Coronary artery (tissue), 2 donors: ENCODE measurements at regions not wholly inside any gene's neighbourhood (a gene's known extent, or its start where the extent isn't known, plus 50 kb on each side); places are given as distances from the start of the nearest gene placed in this dataset.

Source experiments
- DNase-seq: peaks from one replicate; pipeline ENCODE4 v3.0.0-alpha.2; 2017; ENCODE audit warnings: low spot score
- H3K27ac ChIP-seq, 2 donors: fragments of 200-600 bp; sonication (generic); one replicate each; pipeline ENCODE4 v1.5.1; 2016 to 2019
- H3K4me3 ChIP-seq: fragments of 200-600 bp; sonication (generic); 2 replicates; pipeline ENCODE4 v1.5.1; 2016; ENCODE audit warnings: mild to moderate bottlenecking, moderate library complexity
- TF ChIP-seq, protein P1 (sequence below): fragments of 200-600 bp; sonication (generic); IDR thresholded peaks from one replicate; pipeline ENCODE4 v1.5.1; 2019; ENCODE audit warnings: antibody characterized with exemption

- TF ChIP-seq, protein P1, sequence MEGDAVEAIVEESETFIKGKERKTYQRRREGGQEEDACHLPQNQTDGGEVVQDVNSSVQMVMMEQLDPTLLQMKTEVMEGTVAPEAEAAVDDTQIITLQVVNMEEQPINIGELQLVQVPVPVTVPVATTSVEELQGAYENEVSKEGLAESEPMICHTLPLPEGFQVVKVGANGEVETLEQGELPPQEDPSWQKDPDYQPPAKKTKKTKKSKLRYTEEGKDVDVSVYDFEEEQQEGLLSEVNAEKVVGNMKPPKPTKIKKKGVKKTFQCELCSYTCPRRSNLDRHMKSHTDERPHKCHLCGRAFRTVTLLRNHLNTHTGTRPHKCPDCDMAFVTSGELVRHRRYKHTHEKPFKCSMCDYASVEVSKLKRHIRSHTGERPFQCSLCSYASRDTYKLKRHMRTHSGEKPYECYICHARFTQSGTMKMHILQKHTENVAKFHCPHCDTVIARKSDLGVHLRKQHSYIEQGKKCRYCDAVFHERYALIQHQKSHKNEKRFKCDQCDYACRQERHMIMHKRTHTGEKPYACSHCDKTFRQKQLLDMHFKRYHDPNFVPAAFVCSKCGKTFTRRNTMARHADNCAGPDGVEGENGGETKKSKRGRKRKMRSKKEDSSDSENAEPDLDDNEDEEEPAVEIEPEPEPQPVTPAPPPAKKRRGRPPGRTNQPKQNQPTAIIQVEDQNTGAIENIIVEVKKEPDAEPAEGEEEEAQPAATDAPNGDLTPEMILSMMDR, result no peak
- H3K4me3 ChIP-seq, result no peak overlapping the region
- no peak for DNase-seq
These were observed 958.6 kb downstream of the STIM2 start for GRCh38 chr4:27819246-27819645.

GRCh38 chr4:27828843-27829242 lies 968.2 kb downstream of the STIM2 start:
- DNase-seq, result no peak
- Histone ChIP-seq H3K4me3 (no peak overlapping the region), H3K27ac (no peak overlapping the region)
- TF ChIP-seq, protein P1, result no peak

More at GRCh38 chr4:27819246-27819645, 958.6 kb downstream of the STIM2 start:
- H3K27ac ChIP-seq, result no peak overlapping the region

DNA sequence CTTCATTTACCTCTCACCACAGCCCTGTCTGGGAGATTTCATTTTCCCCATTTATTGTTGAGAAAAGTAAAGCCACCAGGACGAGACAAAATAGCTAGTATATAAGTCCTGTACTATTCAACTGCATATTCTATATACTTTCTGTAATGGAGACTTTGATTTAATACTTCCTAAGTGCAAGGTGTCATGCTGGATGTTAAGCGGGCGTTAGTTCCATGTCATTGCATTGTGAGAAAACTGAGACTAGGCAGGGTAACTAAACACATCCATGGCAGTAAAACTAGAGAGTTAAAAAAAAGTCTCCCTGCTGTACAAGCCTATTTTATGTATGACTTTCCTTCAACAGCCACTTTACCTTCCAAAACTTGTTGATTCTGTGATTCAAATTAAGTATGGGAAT lies 969.6 kb downstream of the STIM2 start:
- TF ChIP-seq, protein P1, result no peak
- H3K4me3 ChIP-seq, result no peak overlapping the region
- no peak overlapping the region for H3K27ac ChIP-seq
- no peak for DNase-seq

DNA sequence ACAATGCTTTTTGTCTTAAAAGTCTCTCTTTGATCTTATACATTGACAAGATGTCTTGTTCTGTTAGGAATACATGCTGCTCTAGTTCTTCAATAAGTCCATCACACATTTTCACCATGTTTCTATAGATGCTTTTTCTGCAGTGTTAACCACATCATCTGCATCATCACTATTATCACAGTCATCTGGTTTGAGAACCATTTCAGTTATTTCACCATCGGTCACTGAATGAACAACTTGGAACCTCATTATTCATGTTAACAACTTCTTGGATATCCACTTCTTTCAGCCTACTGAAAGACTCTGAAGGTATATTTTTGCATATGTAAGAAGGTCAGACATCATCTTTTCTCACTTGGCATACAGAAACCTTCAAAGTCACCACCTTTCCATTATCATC lies 975.2 kb downstream of the STIM2 start:
- no peak for DNase-seq
- TF ChIP-seq, protein P1, result no peak
- Histone ChIP-seq H3K4me3 (no peak overlapping the region), H3K27ac (no peak overlapping the region)

DNA sequence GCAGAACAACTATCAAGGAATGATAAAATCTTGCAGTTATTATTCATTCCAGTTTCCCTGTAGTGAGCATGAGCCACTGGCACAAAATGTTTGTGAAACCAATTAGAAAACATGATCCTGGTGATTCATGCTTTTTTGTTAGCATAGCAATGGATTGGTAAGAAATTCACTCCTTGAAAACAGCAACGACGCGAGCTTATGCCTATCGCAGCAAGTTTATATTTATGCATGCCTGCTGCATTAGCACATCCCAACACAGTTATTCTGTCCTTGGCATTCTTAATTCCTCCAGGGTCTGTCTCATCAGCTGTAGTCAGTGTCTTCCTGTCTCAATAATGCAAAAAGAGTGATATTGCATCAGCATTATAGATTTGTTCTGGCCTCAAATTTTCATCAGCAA lies 975.9 kb downstream of the STIM2 start:
- no peak for DNase-seq
- Histone ChIP-seq H3K27ac (no peak overlapping the region), H3K4me3 (no peak overlapping the region)
- TF ChIP-seq, protein P1, result no peak

DNA sequence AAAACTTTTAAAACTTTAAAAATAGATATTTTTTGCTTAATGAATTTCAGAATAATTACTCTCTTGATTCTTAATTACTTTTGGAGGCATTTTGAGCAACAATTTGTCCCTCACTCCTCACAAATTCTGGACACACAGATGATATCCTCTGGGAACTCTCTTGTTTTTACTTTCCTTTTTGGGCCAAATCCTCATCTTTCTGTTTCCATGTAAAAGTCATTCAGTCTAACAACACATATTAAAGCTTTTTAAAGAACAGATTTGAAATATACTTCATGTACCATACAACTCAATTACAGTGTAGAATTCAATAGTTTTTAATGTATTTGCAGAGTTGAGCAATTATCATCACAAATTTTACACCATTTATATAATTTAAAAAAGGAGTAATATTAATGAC lies 983.1 kb downstream of the STIM2 start:
- DNase-seq, result no peak
- TF ChIP-seq, protein P1, result no peak
- no peak overlapping the region for H3K27ac ChIP-seq
- no peak overlapping the region for H3K4me3 ChIP-seq

DNA sequence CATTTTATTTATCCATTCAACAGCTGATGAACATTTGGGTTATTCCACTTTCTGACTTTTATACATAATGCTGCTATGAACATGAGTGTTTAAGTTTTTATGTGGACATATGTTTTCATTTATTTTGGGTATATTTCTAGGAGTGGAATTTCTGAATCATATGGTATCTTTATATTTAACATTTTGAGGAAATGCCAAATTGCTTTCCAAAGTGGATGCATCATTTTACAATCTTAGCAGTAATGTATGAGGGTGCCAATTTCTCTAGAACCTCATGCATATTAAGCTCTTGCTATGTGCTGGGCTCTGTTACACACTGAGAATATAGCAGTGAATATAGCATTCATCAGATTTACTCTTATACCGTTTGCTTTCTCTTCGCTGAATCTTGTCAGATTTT lies 983.7 kb downstream of the STIM2 start:
- no peak overlapping the region for H3K4me3 ChIP-seq
- no peak overlapping the region for H3K27ac ChIP-seq
- TF ChIP-seq, protein P1, result no peak
- no peak for DNase-seq
